K562 (cell line): ENCODE measurements at regions not wholly inside any gene's neighbourhood (a gene's known extent, or its start where the extent isn't known, plus 50 kb on each side); places are given as distances from the start of the nearest gene placed in this dataset.

Experiments
- CTCF ChIP-seq, 3 experiments: IDR thresholded peaks in 2 of 3; conservative IDR thresholded peaks in 1 of 3; 2 replicates each; pipeline ENCODE4 v1.5.1; 2011 to 2012; ENCODE audit warnings: low read length in 3 of 3, mild to moderate bottlenecking in 3 of 3, control low read depth in 2 of 3, improper control_type of control experiment in 1 of 3, inconsistent platforms in 1 of 3, low read depth in 1 of 3, mixed read lengths in 1 of 3, moderate library complexity in 1 of 3; ENCODE audit not compliant: insufficient read depth in 2 of 3
- DNMT1 ChIP-seq: fragments of 450-650 bp; IDR thresholded peaks from 2 replicates; pipeline ENCODE4 v1.6.1; 2016; ENCODE audit warnings: antibody characterized with exemption, mild to moderate bottlenecking
- GABPB1 ChIP-seq: sonication (generic); formaldehyde crosslinking; IDR thresholded peaks from 2 replicates; pipeline ENCODE4 v1.8.0; 2022; ENCODE audit warnings: mild to moderate bottlenecking, missing genetic modification reagents
- GABPB2 ChIP-seq: fragments of 250-450 bp; sonication (Bioruptor Pico); conservative IDR thresholded peaks from 2 replicates; pipeline ENCODE4 v1.5.1; 2021; ENCODE audit warnings: mild to moderate bottlenecking
- RB1 ChIP-seq: fragments of 450-650 bp; IDR thresholded peaks from 2 replicates; pipeline ENCODE4 v1.6.1; 2017; ENCODE audit warnings: low read depth, mild to moderate bottlenecking
- REST ChIP-seq, 2 experiments: fragments of 450-650 bp; formaldehyde crosslinking in 1 of 2; IDR thresholded peaks; 2 replicates each; pipeline versions ENCODE4 v1.4.0 to v1.6.1; 2014 to 2020; ENCODE audit warnings: mild to moderate bottlenecking in 2 of 2, borderline replicate concordance in 1 of 2, low read depth in 1 of 2
- SMC3 ChIP-seq: conservative IDR thresholded peaks from 2 replicates; pipeline ENCODE4 v1.6.1; 2011; ENCODE audit warnings: low read depth, low read length, improper control_type of control experiment; ENCODE audit not compliant: insufficient read depth
- TFAM ChIP-seq: fragments of 250-450 bp; sonication (Bioruptor Pico); conservative IDR thresholded peaks from 2 replicates; pipeline ENCODE4 v1.5.0; 2021; ENCODE audit warnings: mild to moderate bottlenecking, moderate library complexity
- ZNF311 ChIP-seq: fragments of 250-450 bp; sonication (Bioruptor Pico); IDR thresholded peaks from 2 replicates; pipeline ENCODE4 v1.4.0; 2020; ENCODE audit warnings: mild to moderate bottlenecking, moderate library complexity
- ZNF41 ChIP-seq: fragments of 250-450 bp; sonication (Bioruptor Pico); conservative IDR thresholded peaks from 2 replicates; pipeline ENCODE4 v1.4.0; 2020; ENCODE audit warnings: mild to moderate bottlenecking
- ZNF764 ChIP-seq: fragments of 250-450 bp; sonication (Bioruptor Pico); IDR thresholded peaks from 2 replicates; pipeline ENCODE4 v1.4.0; 2020; ENCODE audit warnings: low read depth, mild to moderate bottlenecking, moderate library complexity
- TF ChIP-seq, protein P1 (sequence below): IDR thresholded peaks from 2 replicates; pipeline ENCODE4 v1.6.1; 2012; ENCODE audit warnings: low read depth, low read length, improper control_type of control experiment, borderline replicate concordance
- TF ChIP-seq, protein P2 (sequence below): fragments of 450-650 bp; conservative IDR thresholded peaks from 2 replicates; pipeline ENCODE4 v1.6.1; 2016; ENCODE audit warnings: missing genetic modification characterization, low read depth, mild to moderate bottlenecking, control low read depth, missing compliant biosample characterization

GRCh38 chr4:121252224-121252806 is 88.2 kb upstream of the TNIP3 start (continued):
- TF ChIP-seq REST (IDR thresholded peaks at IDR 0.05; ENCODE audit: borderline replicate concordance), result peak; percentile 44; the same call in 1 of the 2 replicates
- TF ChIP-seq REST (CRISPR knock-in tag; IDR thresholded peaks at IDR 0.05; ENCODE audit: low read depth), result no peak
- TF ChIP-seq, protein P1, sequence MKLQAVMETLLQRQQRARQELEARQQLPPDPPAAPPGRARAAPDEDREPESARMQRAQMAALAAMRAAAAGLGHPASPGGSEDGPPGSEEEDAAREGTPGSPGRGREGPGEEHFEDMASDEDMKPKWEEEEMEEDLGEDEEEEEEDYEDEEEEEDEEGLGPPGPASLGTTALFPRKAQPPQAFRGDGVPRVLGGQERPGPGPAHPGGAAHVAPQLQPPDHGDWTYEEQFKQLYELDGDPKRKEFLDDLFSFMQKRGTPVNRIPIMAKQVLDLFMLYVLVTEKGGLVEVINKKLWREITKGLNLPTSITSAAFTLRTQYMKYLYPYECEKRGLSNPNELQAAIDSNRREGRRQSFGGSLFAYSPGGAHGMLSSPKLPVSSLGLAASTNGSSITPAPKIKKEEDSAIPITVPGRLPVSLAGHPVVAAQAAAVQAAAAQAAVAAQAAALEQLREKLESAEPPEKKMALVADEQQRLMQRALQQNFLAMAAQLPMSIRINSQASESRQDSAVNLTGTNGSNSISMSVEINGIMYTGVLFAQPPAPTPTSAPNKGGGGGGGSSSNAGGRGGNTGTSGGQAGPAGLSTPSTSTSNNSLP, result no peak
- no peak for TF ChIP-seq ZNF764 (CRISPR knock-in tag)
- no peak for TF ChIP-seq TFAM (CRISPR knock-in tag)
- TF ChIP-seq RB1, result no peak
- no peak for TF ChIP-seq DNMT1
- no peak for TF ChIP-seq ZNF311
- peak; percentile 64 for TF ChIP-seq SMC3
- TF ChIP-seq CTCF (IDR thresholded peaks at IDR 0.05 in 2 of 3, conservative IDR thresholded peaks at IDR 0.05 in 1 of 3; ENCODE audit: insufficient read depth in 2 of 3, low read depth in 1 of 3, low read length in 3 of 3), result peak; percentile 68 to 71 (median 69)
- no peak for TF ChIP-seq ZNF41 (CRISPR knock-in tag)
- no peak for TF ChIP-seq GABPB1 (CRISPR knock-in tag)
- TF ChIP-seq GABPB2, result no peak
- TF ChIP-seq, protein P2, sequence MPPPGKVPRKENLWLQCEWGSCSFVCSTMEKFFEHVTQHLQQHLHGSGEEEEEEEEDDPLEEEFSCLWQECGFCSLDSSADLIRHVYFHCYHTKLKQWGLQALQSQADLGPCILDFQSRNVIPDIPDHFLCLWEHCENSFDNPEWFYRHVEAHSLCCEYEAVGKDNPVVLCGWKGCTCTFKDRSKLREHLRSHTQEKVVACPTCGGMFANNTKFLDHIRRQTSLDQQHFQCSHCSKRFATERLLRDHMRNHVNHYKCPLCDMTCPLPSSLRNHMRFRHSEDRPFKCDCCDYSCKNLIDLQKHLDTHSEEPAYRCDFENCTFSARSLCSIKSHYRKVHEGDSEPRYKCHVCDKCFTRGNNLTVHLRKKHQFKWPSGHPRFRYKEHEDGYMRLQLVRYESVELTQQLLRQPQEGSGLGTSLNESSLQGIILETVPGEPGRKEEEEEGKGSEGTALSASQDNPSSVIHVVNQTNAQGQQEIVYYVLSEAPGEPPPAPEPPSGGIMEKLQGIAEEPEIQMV, result no peak
